IMR-90 (cell line): ENCODE measurements at regions not wholly inside any gene's neighbourhood (a gene's known extent, or its start where the extent isn't known, plus 50 kb on each side); places are given as distances from the start of the nearest gene placed in this dataset.

Experiments
- ATAC-seq: fragments of 200-7000 bp; cut with Tn5 transposase; 2 replicates; pipeline ENCODE4 v1.9.1; 2020; ENCODE audit warnings: low read depth, mild to moderate bottlenecking, moderate library complexity
- BruUV-seq: library from RNA; stranded (reverse); fragments of 400-500 nt; replicated peaks from 2 replicates; lab custom pipeline; 2021; lab: Mats Ljungman, UMichigan
- CTCF ChIA-PET: fragments of 300-600 bp; formaldehyde crosslinking; extraction: SDS; loops from one replicate; lab custom pipeline; 2021; ENCODE audit warnings: antibody characterized with exemption; lab: Yijun Ruan, JAX
- POLR2A ChIA-PET: fragments of 300-600 bp; sonication (Branson Sonifier 250); formaldehyde crosslinking; loops from one replicate; lab custom pipeline; 2022; ENCODE audit warnings: antibody characterized with exemption; ENCODE audit not compliant: unreplicated experiment; lab: Charles Lee
- DNase-seq: peaks from one replicate; pipeline ENCODE4 v3.0.0; 2013
- H2AFZ ChIP-seq: replicated peaks from 2 replicates; pipeline ENCODE3; 2013; ENCODE audit warnings: low read length, mild to moderate bottlenecking; ENCODE audit not compliant: poor library complexity
- H2AK5ac ChIP-seq: 2 replicates; pipeline ENCODE4 v1.6.1; 2013; ENCODE audit warnings: low read depth, low read length, inconsistent platforms
- H2AK9ac ChIP-seq: replicated peaks from 2 replicates; pipeline ENCODE3; 2013; ENCODE audit warnings: mild to moderate bottlenecking, low read depth, low read length, moderate library complexity; ENCODE audit not compliant: poor library complexity
- H2BK120ac ChIP-seq: 2 replicates; pipeline ENCODE4 v1.6.1; 2013; ENCODE audit warnings: low read depth, low read length, inconsistent platforms
- H2BK15ac ChIP-seq: 3 replicates; pipeline ENCODE4 v1.6.1; 2013; ENCODE audit warnings: low read depth, low read length, inconsistent platforms
- H2BK20ac ChIP-seq: 2 replicates; pipeline ENCODE4 v1.6.1; 2013; ENCODE audit warnings: low read depth, mild to moderate bottlenecking, inconsistent platforms, low read length, moderate library complexity
- H2BK5ac ChIP-seq: 2 replicates; pipeline ENCODE4 v1.6.1; 2013; ENCODE audit warnings: mild to moderate bottlenecking, low read depth, low read length, inconsistent platforms; ENCODE audit not compliant: poor library complexity, severe bottlenecking
- H3K14ac ChIP-seq: replicated peaks from 2 replicates; pipeline ENCODE4 v1.6.1; 2013; ENCODE audit warnings: low read depth, low read length, inconsistent platforms
- H3K18ac ChIP-seq: 2 replicates; pipeline ENCODE4 v1.6.1; 2013; ENCODE audit warnings: low read depth, low read length, control low read depth
- H3K23ac ChIP-seq: 2 replicates; pipeline ENCODE4 v1.6.1; 2013; ENCODE audit warnings: low read depth, low read length, inconsistent platforms
- H3K27ac ChIP-seq: 2 replicates; pipeline ENCODE4 v1.5.1; 2013; ENCODE audit warnings: mild to moderate bottlenecking, control low read depth, low read length; ENCODE audit not compliant: insufficient read depth
- H3K27me3 ChIP-seq: 2 replicates; pipeline ENCODE4 v1.6.1; 2013; ENCODE audit warnings: low read length; ENCODE audit not compliant: control insufficient read depth, insufficient read depth
- H3K36me3 ChIP-seq: 2 replicates; pipeline ENCODE4 v1.6.1; 2013; ENCODE audit warnings: low read length, mixed read lengths; ENCODE audit not compliant: control insufficient read depth, insufficient read depth
- H3K4ac ChIP-seq: 2 replicates; pipeline ENCODE4 v1.6.1; 2013; ENCODE audit warnings: low read depth, low read length, inconsistent platforms
- H3K4me1 ChIP-seq: 2 replicates; pipeline ENCODE4 v1.6.1; 2013; ENCODE audit warnings: low read length, mixed read lengths; ENCODE audit not compliant: control insufficient read depth, insufficient read depth
- H3K4me2 ChIP-seq: 2 replicates; pipeline ENCODE4 v1.6.1; 2013; ENCODE audit warnings: low read depth, mild to moderate bottlenecking, control low read depth, low read length, moderate library complexity
- H3K4me3 ChIP-seq: 2 replicates; pipeline ENCODE4 v1.5.1; 2013; ENCODE audit warnings: low read depth, mild to moderate bottlenecking, control low read depth, low read length, moderate library complexity; ENCODE audit not compliant: insufficient read depth
- H3K56ac ChIP-seq: 2 replicates; pipeline ENCODE4 v1.6.1; 2013; ENCODE audit warnings: low read length, inconsistent platforms; ENCODE audit not compliant: insufficient read depth; ENCODE audit errors: extremely low read depth
- H3K79me1 ChIP-seq, 2 experiments: 2 replicates each; pipeline ENCODE4 v1.6.1; 2013; ENCODE audit warnings: low read length in 2 of 2, inconsistent platforms in 1 of 2, low read depth in 1 of 2
- H3K9ac ChIP-seq: 2 replicates; pipeline ENCODE4 v1.6.1; 2013; ENCODE audit warnings: low read depth, low read length, control low read depth
- H3K9me1 ChIP-seq: 2 replicates; pipeline ENCODE4 v1.6.1; 2013; ENCODE audit warnings: low read length, inconsistent platforms; ENCODE audit not compliant: insufficient read depth
- H3K9me3 ChIP-seq: 2 replicates; pipeline ENCODE4 v1.6.1; 2013; ENCODE audit warnings: low read length; ENCODE audit not compliant: control insufficient read depth, insufficient read depth
- H4K20me1 ChIP-seq: 2 replicates; pipeline ENCODE4 v1.6.1; 2013; ENCODE audit warnings: low read length, inconsistent platforms; ENCODE audit not compliant: insufficient read depth
- H4K5ac ChIP-seq: 2 replicates; pipeline ENCODE4 v1.6.1; 2013; ENCODE audit warnings: mild to moderate bottlenecking, low read depth, low read length, control low read depth
- H4K8ac ChIP-seq, 2 experiments: 2 replicates each; pipeline ENCODE4 v1.6.1; 2013; ENCODE audit warnings: low read depth in 2 of 2, low read length in 2 of 2, control low read depth in 1 of 2, inconsistent platforms in 1 of 2
- H4K91ac ChIP-seq: 2 replicates; pipeline ENCODE4 v1.6.1; 2013; ENCODE audit warnings: low read depth, low read length, inconsistent platforms; ENCODE audit not compliant: insufficient read depth
- BHLHE40 ChIP-seq: fragments of 150-350 bp; IDR thresholded peaks from 2 replicates; pipeline ENCODE4 v1.6.1; 2016; ENCODE audit warnings: mild to moderate bottlenecking, low read depth, low read length
- MXI1 ChIP-seq: IDR thresholded peaks from 2 replicates; pipeline ENCODE4 v1.6.1; 2012; ENCODE audit warnings: low read depth, mild to moderate bottlenecking, low read length, moderate library complexity, borderline replicate concordance
- NFE2L2 ChIP-seq: fragments of 150-350 bp; IDR thresholded peaks from 2 replicates; pipeline ENCODE4 v1.6.1; 2016; ENCODE audit warnings: low read depth, mild to moderate bottlenecking, low read length
- RAD21 ChIP-seq: IDR thresholded peaks from 2 replicates; pipeline ENCODE4 v1.6.1; 2012; ENCODE audit warnings: low read length, improper control_type of control experiment
- RCOR1 ChIP-seq: IDR thresholded peaks from 2 replicates; pipeline ENCODE4 v1.6.1; 2012; ENCODE audit warnings: mild to moderate bottlenecking, low read length, improper control_type of control experiment; ENCODE audit not compliant: insufficient replicate concordance
- WGBS, 2 experiments: methylation state at CpG; one replicate each; pipeline versions ENCODE4 v1.1.5 to v1.1.7; 2013; ENCODE audit warnings: missing lambda C conversion rate in 2 of 2; ENCODE audit not compliant: insufficient read length in 1 of 2; ENCODE audit errors: extremely low coverage in 2 of 2; 5-methylcytosine and 5-hydroxymethylcytosine counted together
- dilution Hi-C: fragments of 300-500 bp; cut with HindIII; formaldehyde crosslinking; loops from one replicate; pipeline ENCODE4 v1.14.3; 2018; ENCODE audit warnings: low sequenced_read_pairs; ENCODE audit not compliant: unreplicated experiment
- in situ Hi-C: fragments of 300-500 bp; cut with MboI; formaldehyde crosslinking; loops from 3 replicates; pipeline ENCODE4 v1.14.3; 2019; ENCODE audit warnings: low sequenced_read_pairs, inconsistent platforms, mixed read lengths
- intact Hi-C: fragments of 100-400 bp; cut with micrococcal nuclease; formaldehyde crosslinking; loops from 2 replicates; pipeline ENCODE4 v1.10.0; 2022

DNA sequence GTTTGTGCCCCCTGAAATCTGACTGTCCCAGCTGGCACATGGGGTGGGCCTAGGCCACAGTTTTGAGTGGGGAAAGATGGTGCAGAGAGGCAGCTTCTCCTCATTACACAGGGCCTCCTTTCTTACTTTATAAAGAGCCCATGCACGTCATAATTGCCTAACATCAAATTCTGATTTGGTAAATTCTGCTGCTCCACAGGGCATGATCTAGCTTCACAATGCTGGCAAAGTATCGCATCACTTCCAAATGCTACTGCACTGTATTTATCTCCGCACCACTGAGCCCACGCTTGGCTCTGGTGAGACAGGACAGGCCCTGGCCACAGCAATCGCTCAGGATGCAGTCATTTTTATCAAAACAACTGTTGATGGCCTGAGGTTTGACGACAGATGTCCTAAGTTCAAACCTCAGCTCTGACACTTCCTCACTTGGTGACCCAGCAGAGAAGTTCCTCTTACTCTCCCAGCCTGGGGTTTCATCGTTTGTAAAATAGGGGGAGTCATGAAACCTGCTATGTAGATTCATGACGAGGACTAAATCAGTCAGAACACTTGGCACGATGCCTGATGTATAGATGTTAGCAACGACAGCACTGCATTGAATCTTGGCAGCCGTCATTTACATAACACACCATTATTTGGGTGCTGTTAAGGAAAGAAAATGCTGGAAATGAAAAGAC lies 187.9 kb downstream of the TTLL2 start:
- Histone ChIP-seq H3K27me3 (no peaks in the 10 kb centered on the region), H2BK5ac (no peak overlapping the region), H3K4me1 (no peaks in the 10 kb centered on the region), H3K27ac (no peak overlapping the region), H2BK15ac (no peak overlapping the region), H3K56ac (no peak overlapping the region), H4K5ac (no peak overlapping the region), H3K36me3 (no peaks in the 10 kb centered on the region), H3K9ac (no peak overlapping the region), H4K20me1 (no peaks in the 10 kb centered on the region), H3K9me1 (no peaks in the 10 kb centered on the region), H3K4ac (no peak overlapping the region), H2BK120ac (no peak overlapping the region), H3K18ac (no peak overlapping the region), H3K23ac (no peak overlapping the region), H3K4me3 (no peak overlapping the region), H2BK20ac (no peak overlapping the region), H4K91ac (no peak overlapping the region), H4K8ac (no peak overlapping the region), H3K14ac (no peak overlapping the region), H2AK9ac (no peak overlapping the region), H3K79me1 (no peaks in the 10 kb centered on the region), H2AFZ (no peak overlapping the region), H3K9me3 (peaks cover 34% of the 10 kb centered on the region), H2AK5ac (no peak overlapping the region), H3K4me2 (no peak overlapping the region)
- in situ Hi-C loops, result no loop called here
- no peak for ATAC-seq
- POLR2A ChIA-PET, result no interaction called here
- WGBS, 2 experiments, result 50% methylated on average over 4 of the region's 11 CpGs; no CpG with 5 or more reads in 1 of the 2 experiments
- CTCF ChIA-PET, result no interaction called here
- dilution Hi-C loops, result no loop called here
- TF ChIP-seq NFE2L2 (no peak), MXI1 (no peak), RCOR1 (no peak), RAD21 (no peak), BHLHE40 (no peak)
- no TSS peak for BruUV-seq
- no peak for DNase-seq
- intact Hi-C loops, result no loop called here
